HG02678 (cell line): ENCODE measurements at regions not wholly inside any gene's neighbourhood (a gene's known extent, or its start where the extent isn't known, plus 50 kb on each side); places are given as distances from the start of the nearest gene placed in this dataset.

Experiments
- ATAC-seq: cut with Tn5 transposase; IDR thresholded peaks from one replicate; pipeline ENCODE4 v1.9.1; 2021; ENCODE audit warnings: mild to moderate bottlenecking, moderate library complexity; ENCODE audit not compliant: unreplicated experiment

- no peak for ATAC-seq
Observed at GRCh38 chr13:55190996-55191395, 1949.7 kb upstream of the PRR20A start.

DNA sequence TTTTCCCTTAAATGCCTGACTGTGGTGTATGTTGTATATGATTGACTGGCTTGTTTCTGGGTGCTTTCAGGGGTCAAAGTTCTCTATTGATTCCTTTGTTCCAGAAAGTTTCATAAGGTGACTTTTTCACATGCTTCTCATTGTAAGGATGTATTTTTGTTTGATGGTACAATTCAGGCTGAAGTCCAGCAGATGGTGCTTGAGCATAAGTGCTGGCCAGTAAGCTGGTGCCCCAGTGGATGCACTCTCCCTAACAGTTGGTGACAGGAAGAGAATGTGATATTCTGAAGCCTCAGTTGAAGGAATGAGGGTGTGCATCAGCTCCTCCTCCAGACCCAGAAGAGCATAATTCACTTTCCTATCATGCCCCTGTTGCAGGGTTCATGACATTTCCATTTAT is 1941.6 kb upstream of the PRR20A start:
- ATAC-seq = no peak

- no peak for ATAC-seq
Observed at GRCh38 chr13:55214841-55215345, 1925.8 kb upstream of the PRR20A start.

- no peak for ATAC-seq
Observed at GRCh38 chr13:55219538-55219937, 1921.2 kb upstream of the PRR20A start.

DNA sequence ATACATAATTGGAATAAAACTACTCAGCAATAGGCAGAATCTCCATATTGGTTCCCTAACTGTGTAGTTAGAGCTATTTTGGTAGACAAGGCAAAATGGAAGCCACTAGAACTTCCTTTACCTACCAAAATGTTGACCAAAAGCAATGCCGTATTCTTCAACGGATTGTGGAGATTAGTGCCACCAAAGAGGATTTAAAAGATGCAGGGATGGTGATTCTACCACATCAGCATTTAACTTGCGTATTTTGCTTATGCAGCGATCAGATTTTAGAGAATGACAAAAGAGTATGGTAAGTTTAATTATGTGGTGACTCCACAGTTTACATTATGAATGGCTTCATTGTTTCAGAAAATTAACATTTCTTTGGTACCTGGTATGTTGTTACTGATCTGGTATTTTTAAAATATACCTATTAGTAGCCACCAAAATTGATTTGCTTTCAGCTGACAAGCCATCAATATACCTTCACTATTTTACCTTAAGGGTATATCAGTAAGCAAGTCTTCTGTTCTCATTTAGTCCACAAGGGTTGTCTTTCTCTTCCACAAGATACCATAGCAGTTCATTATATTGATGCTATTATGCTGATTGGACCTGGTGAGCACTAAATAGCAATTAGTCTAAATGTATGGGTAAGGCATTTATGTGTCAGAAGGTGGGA is 1910.7 kb upstream of the PRR20A start:
- no peak for ATAC-seq

- ATAC-seq = no peak
Observed at GRCh38 chr13:55230570-55230908, 1910.2 kb upstream of the PRR20A start.

GRCh38 chr13:55234311-55234710 is 1906.4 kb upstream of the PRR20A start:
- no peak for ATAC-seq

DNA sequence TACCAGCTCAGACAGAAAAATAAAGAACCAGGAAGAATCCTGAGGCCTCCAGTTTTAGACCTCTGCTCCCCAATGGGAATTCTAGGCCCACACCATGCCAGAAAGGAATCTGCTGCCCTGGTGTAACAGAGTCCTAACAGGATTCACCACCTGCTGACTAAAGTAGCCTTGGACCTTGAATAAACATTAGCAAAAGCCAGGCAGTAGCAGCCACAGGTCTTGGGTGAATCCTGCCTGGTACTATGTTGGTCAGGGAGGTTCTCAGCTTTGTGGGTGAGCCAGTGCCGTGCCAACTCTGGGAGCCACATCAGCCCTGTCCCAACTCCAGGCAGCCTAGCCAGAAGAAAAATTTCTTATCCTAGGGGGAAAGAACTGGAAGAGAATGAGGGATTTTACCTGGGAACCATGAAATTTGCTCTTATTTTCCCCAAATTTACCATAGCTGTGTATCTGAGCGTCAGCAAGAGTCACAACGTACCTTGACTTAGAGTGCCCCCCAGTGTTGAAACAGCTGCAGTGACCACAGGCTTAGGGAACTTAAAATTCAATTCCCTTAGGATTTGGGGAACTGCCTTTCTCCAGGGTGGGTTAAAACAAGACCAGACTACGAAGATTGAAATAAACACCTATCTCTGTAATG is 1895.6 kb upstream of the PRR20A start:
- ATAC-seq = no peak

DNA sequence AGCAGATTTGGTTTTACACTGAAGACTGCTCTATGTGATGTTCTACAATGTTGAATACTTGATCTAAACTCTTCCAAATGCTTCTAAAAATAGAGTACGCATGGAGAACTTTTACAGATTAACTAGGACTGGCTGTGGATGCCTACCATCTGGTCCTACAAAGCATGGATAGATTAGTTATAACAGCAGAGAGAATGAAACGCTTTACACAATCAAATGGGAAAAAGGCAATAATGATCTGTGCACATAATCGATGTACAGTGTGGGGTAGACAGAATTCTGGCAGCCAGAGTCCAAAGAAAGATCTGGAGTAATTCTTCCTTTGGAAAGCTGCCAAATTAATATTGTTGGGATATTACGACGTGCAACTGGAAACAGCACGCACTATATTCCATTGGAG is 1885.5 kb upstream of the PRR20A start:
- no peak for ATAC-seq

- ATAC-seq = no peak
Observed at GRCh38 chr13:55263045-55263444, 1877.7 kb upstream of the PRR20A start.

DNA sequence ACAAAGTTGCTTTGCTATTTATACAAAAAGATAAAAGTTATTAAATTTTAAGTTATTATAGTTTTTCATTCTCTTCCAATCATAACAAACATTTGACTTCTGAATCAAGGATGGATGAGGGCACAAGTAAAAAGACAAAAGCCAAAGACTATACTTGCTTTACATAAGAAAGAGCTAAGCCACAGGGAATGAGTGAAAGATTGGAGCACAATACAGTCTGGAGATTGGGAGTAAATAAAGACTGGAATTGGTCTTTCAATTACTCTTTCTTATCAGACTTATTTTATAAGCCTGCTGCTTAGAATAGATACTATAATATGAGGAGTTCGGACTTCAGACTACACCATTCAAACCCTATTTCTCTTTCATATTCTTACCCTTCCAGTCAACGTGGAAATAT is 1874.1 kb upstream of the PRR20A start:
- no peak for ATAC-seq

DNA sequence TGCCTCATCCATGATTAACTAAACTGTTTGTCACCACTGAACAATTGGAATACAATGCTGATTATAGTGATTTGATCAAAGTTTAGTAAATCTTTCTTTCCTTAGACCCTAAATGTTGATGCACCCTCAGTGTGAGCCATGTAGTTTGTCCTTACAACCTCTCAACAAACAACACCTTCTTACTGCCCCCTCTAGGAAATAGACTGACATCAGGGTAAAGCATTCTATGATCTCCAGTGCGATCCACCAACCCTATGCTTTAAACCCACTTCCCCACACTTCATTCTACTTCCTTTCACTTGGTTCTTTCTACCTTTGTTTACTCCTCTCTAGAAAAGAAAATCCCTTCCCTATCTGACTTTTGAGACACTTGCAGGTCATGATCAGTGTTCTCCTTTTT is 1842.5 kb upstream of the PRR20A start:
- no peak for ATAC-seq

DNA sequence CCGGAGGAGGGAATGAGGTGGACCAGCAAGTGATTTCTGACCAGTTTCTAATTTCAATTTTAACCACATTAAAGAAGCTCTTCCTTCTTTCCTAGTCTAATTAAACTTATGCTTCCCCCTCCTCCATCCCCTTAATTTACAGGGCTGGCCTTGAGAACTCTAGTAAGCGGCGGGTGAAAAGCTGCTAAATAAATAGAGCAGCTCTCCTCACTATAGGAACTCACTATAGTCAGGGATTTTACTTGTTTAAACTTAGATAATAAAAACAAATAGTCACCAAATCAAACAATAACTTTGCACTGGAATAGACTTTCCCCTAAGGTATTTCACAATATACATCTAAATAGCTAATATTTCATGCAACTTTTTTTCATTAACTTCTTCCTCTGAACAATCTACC is 1838.2 kb upstream of the PRR20A start:
- no peak for ATAC-seq

- no peak for ATAC-seq
Observed at GRCh38 chr13:55307909-55308308, 1832.8 kb upstream of the PRR20A start.

GRCh38 chr13:55341891-55342290 is 1798.8 kb upstream of the PRR20A start:
- no peak for ATAC-seq

DNA sequence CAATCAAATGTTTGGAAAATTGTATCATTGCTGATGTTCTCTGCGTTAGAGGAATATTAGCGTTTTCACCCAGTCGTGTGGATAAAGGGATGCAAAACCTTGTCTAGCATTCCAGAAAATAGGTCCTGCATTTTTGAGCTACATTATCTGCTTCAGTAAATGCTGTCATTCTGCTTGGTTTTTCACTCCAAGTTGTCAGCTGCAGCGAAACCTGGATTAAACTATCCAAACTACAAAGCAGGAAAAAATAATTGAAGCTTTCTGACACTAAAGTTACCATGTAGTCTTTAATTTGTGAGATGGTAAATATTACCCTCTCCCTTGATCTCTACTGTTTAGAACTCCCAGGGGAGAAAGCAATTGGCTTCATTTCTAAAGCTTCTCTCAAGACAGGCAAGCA is 1795.5 kb upstream of the PRR20A start:
- no peak for ATAC-seq

DNA sequence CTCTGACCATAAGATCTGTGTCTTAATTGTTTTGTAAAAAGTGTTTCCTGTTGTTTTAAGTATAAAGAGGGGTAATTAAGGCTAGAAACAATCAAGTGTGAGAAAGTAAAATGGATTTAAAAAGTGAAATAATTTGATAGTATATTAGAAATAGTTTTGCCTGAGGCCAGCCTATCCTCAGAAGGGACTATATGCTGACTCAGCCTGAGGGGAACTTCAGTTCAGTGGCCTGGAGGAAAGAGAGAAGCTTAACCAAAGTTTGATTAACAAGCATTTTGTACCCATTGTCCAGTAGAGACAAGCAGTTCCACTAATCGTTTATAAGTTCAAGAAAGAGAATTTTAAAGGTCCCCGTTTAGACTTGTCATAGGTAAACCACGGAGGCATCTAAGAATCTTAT is 1793.2 kb upstream of the PRR20A start:
- ATAC-seq = no peak

GRCh38 chr13:55359067-55359466 is 1781.7 kb upstream of the PRR20A start:
- no peak for ATAC-seq

DNA sequence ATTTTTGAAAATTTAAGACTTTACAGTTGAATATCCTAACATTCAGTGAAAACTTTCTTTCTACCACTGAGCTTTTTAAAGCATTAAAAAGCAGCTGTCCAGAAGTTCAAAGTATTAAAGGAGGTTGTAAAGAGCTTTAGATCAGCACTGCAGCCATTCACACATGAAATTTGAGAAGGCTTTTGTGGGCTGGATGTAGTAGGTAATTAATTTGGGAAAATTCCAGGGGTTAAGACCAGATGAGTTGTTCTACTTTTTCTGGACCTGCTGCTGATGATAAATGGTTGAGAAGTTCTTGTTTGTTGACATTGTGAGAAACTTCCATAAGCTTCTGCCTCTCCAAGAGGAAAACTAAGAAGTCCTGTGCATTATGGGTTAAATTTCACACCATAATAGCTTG is 1779.6 kb upstream of the PRR20A start:
- no peak for ATAC-seq

DNA sequence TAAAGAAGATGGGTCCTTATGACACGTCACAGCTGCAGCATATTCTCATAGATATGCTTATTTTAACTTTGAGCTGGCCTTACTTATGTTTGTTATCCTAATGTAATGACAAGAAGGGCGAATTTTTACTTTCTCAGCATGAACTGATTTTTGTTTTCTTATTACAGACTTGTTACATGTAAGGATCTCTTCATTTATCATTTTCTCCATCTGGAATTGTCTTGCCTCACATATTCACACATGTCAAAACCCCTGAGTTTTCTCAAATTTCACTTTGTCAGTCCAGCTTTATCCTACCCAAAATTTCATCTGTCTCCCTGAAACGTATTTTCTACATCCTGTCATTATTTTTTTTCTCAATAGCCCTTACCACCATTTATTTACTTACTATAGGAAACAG is 1774.0 kb upstream of the PRR20A start:
- no peak for ATAC-seq

- ATAC-seq = no peak
Observed at GRCh38 chr13:55394470-55394869, 1746.2 kb upstream of the PRR20A start.

DNA sequence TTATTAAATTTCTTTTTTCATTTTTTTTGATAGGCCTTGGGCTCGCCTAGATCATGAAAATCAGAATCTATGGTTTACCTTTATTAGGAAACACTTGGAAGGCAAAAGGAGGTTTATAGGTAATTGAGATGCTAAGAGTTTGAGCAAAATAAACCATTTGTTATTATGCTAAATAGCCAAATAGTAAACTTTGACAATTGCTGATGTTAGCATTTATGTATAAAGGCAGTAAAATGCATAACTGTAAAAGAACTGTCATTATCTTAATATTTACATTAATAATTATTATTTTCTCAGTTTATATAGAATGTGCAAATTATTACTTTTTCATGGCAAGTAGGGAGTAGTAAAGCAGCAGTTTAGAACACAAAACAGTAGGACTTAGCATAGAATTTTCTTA is 1737.8 kb upstream of the PRR20A start:
- no peak for ATAC-seq
